ENCODE measurements at regions not wholly inside any gene's neighbourhood (a gene's known extent, or its start where the extent isn't known, plus 50 kb on each side); places are given as distances from the start of the nearest gene placed in this dataset.
"Not testable (repeated sequence)": the region's sequence is repeated elsewhere in the genome, so short reads cannot be mapped to it uniquely, and the experiment has no call there.

GRCh38 chr16:31581065-31581464 is 53.4 kb downstream of the AHSP start:
- peaks cover 70% of the 10 kb centered on the region for H3K9me3 ChIP-seq (ENCODE audit: insufficient read depth, low read depth, low read length)
- not testable (repeated sequence) for H3K27me3 ChIP-seq (ENCODE audit: insufficient read depth, low read length); H3K9ac ChIP-seq (ENCODE audit: low read depth, low read length)

GRCh38 chr16:31601737-31602384 is 74.2 kb downstream of the AHSP start:
- not testable (repeated sequence) for H3K4me3 ChIP-seq (ENCODE audit: low read length); H3K27ac ChIP-seq (ENCODE audit: low read length); H3K27me3 ChIP-seq (ENCODE audit: insufficient read depth, low read length); H3K36me3 ChIP-seq (ENCODE audit: insufficient read depth, low read depth, low read length); H3K4me1 ChIP-seq (ENCODE audit: insufficient read depth, low read length); H3K9ac ChIP-seq (ENCODE audit: low read depth, low read length)
- peaks cover 86% of the 10 kb centered on the region for H3K9me3 ChIP-seq (ENCODE audit: insufficient read depth, low read depth, low read length)

More at GRCh38 chr16:31581065-31581464, 53.4 kb downstream of the AHSP start:
- not testable (repeated sequence) for H3K4me3 ChIP-seq (ENCODE audit: low read length); H3K27ac ChIP-seq (ENCODE audit: low read length); H3K4me1 ChIP-seq (ENCODE audit: insufficient read depth, low read length); H3K36me3 ChIP-seq (ENCODE audit: insufficient read depth, low read depth, low read length)

- H3K27ac ChIP-seq (ENCODE audit: low read length): no peak overlapping the region
- H3K9me3 ChIP-seq (ENCODE audit: insufficient read depth, low read depth, low read length): peaks cover 66% of the 10 kb centered on the region
- no peak overlapping the region for H3K9ac ChIP-seq (ENCODE audit: low read depth, low read length)
- no peak overlapping the region for H3K4me3 ChIP-seq (ENCODE audit: low read length)
- no peaks in the 10 kb centered on the region for H3K4me1 ChIP-seq (ENCODE audit: insufficient read depth, low read length)
- H3K27me3 ChIP-seq (ENCODE audit: insufficient read depth, low read length): no peaks in the 10 kb centered on the region
- H3K36me3 ChIP-seq (ENCODE audit: insufficient read depth, low read depth, low read length): no peaks in the 10 kb centered on the region
These were observed 90.4 kb downstream of the AHSP start for GRCh38 chr16:31618130-31618529.

- Histone ChIP-seq H3K9ac (ENCODE audit: low read depth, low read length) (no peak overlapping the region), H3K4me3 (ENCODE audit: low read length) (no peak overlapping the region), H3K27me3 (ENCODE audit: insufficient read depth, low read length) (no peaks in the 10 kb centered on the region), H3K36me3 (ENCODE audit: insufficient read depth, low read depth, low read length) (no peaks in the 10 kb centered on the region), H3K4me1 (ENCODE audit: insufficient read depth, low read length) (no peaks in the 10 kb centered on the region), H3K27ac (ENCODE audit: low read length) (no peak overlapping the region), H3K9me3 (ENCODE audit: insufficient read depth, low read depth, low read length) (peaks cover 49% of the 10 kb centered on the region)
These were observed 108.7 kb downstream of the AHSP start for GRCh38 chr16:31636433-31636832.

- Histone ChIP-seq H3K4me3 (ENCODE audit: low read length) (no peak overlapping the region), H3K9ac (ENCODE audit: low read depth, low read length) (no peak overlapping the region), H3K4me1 (ENCODE audit: insufficient read depth, low read length) (no peaks in the 10 kb centered on the region), H3K9me3 (ENCODE audit: insufficient read depth, low read depth, low read length) (peaks cover 81% of the 10 kb centered on the region), H3K27me3 (ENCODE audit: insufficient read depth, low read length) (no peaks in the 10 kb centered on the region), H3K27ac (ENCODE audit: low read length) (no peak overlapping the region), H3K36me3 (ENCODE audit: insufficient read depth, low read depth, low read length) (no peaks in the 10 kb centered on the region)
These were observed 113.6 kb downstream of the AHSP start for GRCh38 chr16:31641279-31641678.

GRCh38 chr16:31655674-31656073 is 128.0 kb downstream of the AHSP start:
- H3K27ac ChIP-seq (ENCODE audit: low read length); H3K4me3 ChIP-seq (ENCODE audit: low read length); H3K27me3 ChIP-seq (ENCODE audit: insufficient read depth, low read length); H3K4me1 ChIP-seq (ENCODE audit: insufficient read depth, low read length); H3K9ac ChIP-seq (ENCODE audit: low read depth, low read length); H3K36me3 ChIP-seq (ENCODE audit: insufficient read depth, low read depth, low read length): not testable (repeated sequence)
- peaks cover 60% of the 10 kb centered on the region for H3K9me3 ChIP-seq (ENCODE audit: insufficient read depth, low read depth, low read length)

- Histone ChIP-seq H3K27ac (ENCODE audit: low read length) (no peak overlapping the region), H3K9me3 (ENCODE audit: insufficient read depth, low read depth, low read length) (peaks cover 86% of the 10 kb centered on the region), H3K36me3 (ENCODE audit: insufficient read depth, low read depth, low read length) (no peaks in the 10 kb centered on the region), H3K4me1 (ENCODE audit: insufficient read depth, low read length) (no peaks in the 10 kb centered on the region), H3K4me3 (ENCODE audit: low read length) (no peak overlapping the region), H3K27me3 (ENCODE audit: insufficient read depth, low read length) (no peaks in the 10 kb centered on the region), H3K9ac (ENCODE audit: low read depth, low read length) (no peak overlapping the region)
These were observed 137.2 kb downstream of the AHSP start for GRCh38 chr16:31664683-31665482.

GRCh38 chr16:31674686-31675085 is 147.0 kb downstream of the AHSP start:
- no peak overlapping the region for H3K27ac ChIP-seq (ENCODE audit: low read length)
- H3K4me1 ChIP-seq (ENCODE audit: insufficient read depth, low read length): no peaks in the 10 kb centered on the region
- H3K9ac ChIP-seq (ENCODE audit: low read depth, low read length): no peak overlapping the region
- H3K36me3 ChIP-seq (ENCODE audit: insufficient read depth, low read depth, low read length): no peaks in the 10 kb centered on the region
- no peak overlapping the region for H3K4me3 ChIP-seq (ENCODE audit: low read length)
- H3K27me3 ChIP-seq (ENCODE audit: insufficient read depth, low read length): no peaks in the 10 kb centered on the region
- peaks cover 89% of the 10 kb centered on the region for H3K9me3 ChIP-seq (ENCODE audit: insufficient read depth, low read depth, low read length)

- H3K4me1 ChIP-seq (ENCODE audit: insufficient read depth, low read length): no peaks in the 10 kb centered on the region
- no peak overlapping the region for H3K27ac ChIP-seq (ENCODE audit: low read length)
- H3K9me3 ChIP-seq (ENCODE audit: insufficient read depth, low read depth, low read length): peaks cover 92% of the 10 kb centered on the region
- no peaks in the 10 kb centered on the region for H3K36me3 ChIP-seq (ENCODE audit: insufficient read depth, low read depth, low read length)
- no peak overlapping the region for H3K4me3 ChIP-seq (ENCODE audit: low read length)
- H3K9ac ChIP-seq (ENCODE audit: low read depth, low read length): no peak overlapping the region
- H3K27me3 ChIP-seq (ENCODE audit: insufficient read depth, low read length): no peaks in the 10 kb centered on the region
These were observed 149.0 kb downstream of the AHSP start for GRCh38 chr16:31676731-31677130.

- Histone ChIP-seq H3K27me3 (ENCODE audit: insufficient read depth, low read length) (no peaks in the 10 kb centered on the region), H3K9ac (ENCODE audit: low read depth, low read length) (no peak overlapping the region), H3K4me1 (ENCODE audit: insufficient read depth, low read length) (no peaks in the 10 kb centered on the region), H3K4me3 (ENCODE audit: low read length) (no peak overlapping the region), H3K36me3 (ENCODE audit: insufficient read depth, low read depth, low read length) (no peaks in the 10 kb centered on the region), H3K9me3 (ENCODE audit: insufficient read depth, low read depth, low read length) (peaks cover 90% of the 10 kb centered on the region), H3K27ac (ENCODE audit: low read length) (no peak overlapping the region)
These were observed 151.1 kb downstream of the AHSP start for GRCh38 chr16:31678649-31679325.

- H3K4me3 ChIP-seq (ENCODE audit: low read length); H3K27me3 ChIP-seq (ENCODE audit: insufficient read depth, low read length); H3K27ac ChIP-seq (ENCODE audit: low read length); H3K4me1 ChIP-seq (ENCODE audit: insufficient read depth, low read length); H3K9ac ChIP-seq (ENCODE audit: low read depth, low read length); H3K36me3 ChIP-seq (ENCODE audit: insufficient read depth, low read depth, low read length): not testable (repeated sequence)
- H3K9me3 ChIP-seq (ENCODE audit: insufficient read depth, low read depth, low read length): peaks cover 24% of the 10 kb centered on the region
These were observed 161.6 kb downstream of the AHSP start for GRCh38 chr16:31689331-31689730.

GRCh38 chr16:31692338-31692737 is 164.6 kb downstream of the AHSP start:
- not testable (repeated sequence) for H3K36me3 ChIP-seq (ENCODE audit: insufficient read depth, low read depth, low read length); H3K4me1 ChIP-seq (ENCODE audit: insufficient read depth, low read length); H3K4me3 ChIP-seq (ENCODE audit: low read length); H3K9ac ChIP-seq (ENCODE audit: low read depth, low read length); H3K9me3 ChIP-seq (ENCODE audit: insufficient read depth, low read depth, low read length); H3K27ac ChIP-seq (ENCODE audit: low read length); H3K27me3 ChIP-seq (ENCODE audit: insufficient read depth, low read length)

Data from iPS-20b (cell line).